Astrocyte of the cerebellum (primary cell): ENCODE measurements at regions not wholly inside any gene's neighbourhood (a gene's known extent, or its start where the extent isn't known, plus 50 kb on each side); places are given as distances from the start of the nearest gene placed in this dataset.

Experiments
- DNase-seq: peaks from one replicate; pipeline ENCODE4 v3.0.0-alpha.2; 2011; ENCODE audit warnings: low read depth
- H3K4me3 ChIP-seq: 2 replicates; pipeline ENCODE4 v1.5.1; 2011; ENCODE audit warnings: mild to moderate bottlenecking, low read depth, low read length, moderate library complexity
- CTCF ChIP-seq: IDR thresholded peaks from 2 replicates; pipeline ENCODE4 v1.5.1; 2012; ENCODE audit warnings: low read length, low read depth, moderate library complexity, mild to moderate bottlenecking; ENCODE audit errors: missing control alignments
- in situ Hi-C: cut with HindIII; loops from 2 replicates; pipeline ENCODE4 v1.10.0; 2017; ENCODE audit warnings: low sequenced_read_pairs

DNA sequence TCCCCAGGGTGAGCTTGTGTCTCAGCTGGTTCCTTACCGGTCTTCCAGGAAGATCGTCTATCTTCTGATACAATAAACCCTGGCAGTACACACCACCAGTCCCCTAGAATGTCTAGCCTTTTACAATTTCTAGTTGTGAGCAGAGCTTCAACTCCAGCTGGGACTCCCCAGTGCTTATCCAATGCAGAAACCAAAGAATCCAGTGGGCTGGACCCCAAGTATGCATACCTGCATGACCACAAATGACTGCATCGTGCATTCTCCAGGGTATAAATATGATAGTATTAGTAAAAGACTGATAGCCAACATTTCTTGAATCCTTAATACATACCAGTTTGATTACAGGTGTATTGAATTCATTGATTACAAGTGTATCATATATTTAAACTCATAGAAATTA, 176.0 kb downstream of the SATB1 start:
- DNase-seq = peak; percentile 23
- in situ Hi-C loops = loop anchor here (10.0 kb wide), 1 partner anchor 56 kb away; no protein-coding TSS in a partner anchor
- no peak for TF ChIP-seq CTCF
- no peak overlapping the region for H3K4me3 ChIP-seq

DNA sequence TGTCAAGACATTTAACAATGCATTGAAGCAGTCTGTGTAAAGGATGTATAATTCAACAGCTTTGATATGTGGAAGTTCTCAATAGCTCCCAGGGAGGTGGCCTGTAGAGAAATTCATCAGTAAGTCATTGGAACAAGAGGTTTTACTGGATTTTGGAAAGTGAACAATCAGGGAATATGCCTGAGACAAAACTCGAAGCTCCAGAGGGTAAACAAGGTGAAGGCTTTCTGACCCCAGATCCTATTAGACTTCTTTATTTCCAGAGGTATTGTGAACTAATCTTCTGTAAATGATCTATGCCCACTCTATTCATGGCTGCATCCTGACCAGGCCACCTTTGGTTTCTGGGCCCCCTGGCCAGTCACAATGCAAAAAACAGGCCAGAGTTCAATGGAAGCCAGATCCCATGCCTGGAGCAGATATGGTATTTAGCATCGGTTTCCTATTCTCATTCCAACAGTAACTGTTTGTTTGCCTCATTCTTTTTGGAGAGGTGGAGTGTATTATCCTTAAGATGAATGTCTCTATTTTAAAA, 177.3 kb downstream of the SATB1 start:
- DNase-seq = no peak
- TF ChIP-seq CTCF = no peak
- in situ Hi-C loops = loop anchor here (10.0 kb wide), 1 partner anchor 57 kb away; no protein-coding TSS in a partner anchor
- H3K4me3 ChIP-seq = no peak overlapping the region

GRCh38 chr3:18247139-18247695, 177.9 kb downstream of the SATB1 start:
- DNase-seq = peak; percentile 13
- no peak for TF ChIP-seq CTCF
- no peak overlapping the region for H3K4me3 ChIP-seq
- in situ Hi-C loops = loop anchor here (10.0 kb wide), 1 partner anchor 58 kb away; no protein-coding TSS in a partner anchor

DNA sequence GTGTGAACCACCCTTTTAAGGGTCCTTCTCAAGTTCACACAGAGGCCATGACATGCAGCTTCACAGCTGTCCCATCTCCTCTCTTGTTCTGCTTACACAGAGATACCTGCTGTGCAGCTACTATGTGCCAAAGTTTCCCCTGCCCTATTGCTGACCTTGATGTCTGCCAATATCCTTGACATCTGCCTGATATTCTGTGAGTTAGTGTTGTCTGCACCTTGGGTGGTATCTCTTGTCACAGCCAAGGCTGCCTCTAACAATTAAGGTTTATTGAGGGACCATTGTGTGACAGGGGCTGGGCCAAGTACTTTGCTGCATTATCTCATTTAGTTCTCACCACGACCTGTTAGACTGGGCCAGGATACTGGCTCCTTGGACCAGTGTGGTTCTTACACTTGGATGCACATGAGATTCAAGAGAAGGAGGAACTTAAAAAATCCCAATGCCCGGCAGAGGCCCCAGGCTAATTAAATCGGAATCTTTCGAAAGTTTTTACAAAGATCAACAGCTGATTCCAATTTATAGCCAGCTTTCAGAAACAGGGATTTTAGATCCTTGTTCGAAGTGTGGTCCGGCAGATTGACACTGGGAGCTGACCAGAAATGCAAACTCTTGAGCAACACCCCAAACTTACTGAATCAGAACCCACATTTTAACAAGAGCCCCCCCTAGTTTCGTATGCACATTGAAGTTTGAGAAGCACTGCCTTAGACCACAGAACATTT, 178.6 kb downstream of the SATB1 start:
- TF ChIP-seq CTCF = no peak

GRCh38 chr3:18245721-18246120, 179.4 kb downstream of the SATB1 start:
- no peak for DNase-seq
- no peak overlapping the region for H3K4me3 ChIP-seq
- no peak for TF ChIP-seq CTCF
- in situ Hi-C loops = loop anchor here (10.0 kb wide), 1 partner anchor 59 kb away; no protein-coding TSS in a partner anchor

More for the DNA sequence above, 178.6 kb downstream of the SATB1 start:
- DNase-seq = no peak
- in situ Hi-C loops = loop anchor here (10.0 kb wide), 1 partner anchor 58 kb away; no protein-coding TSS in a partner anchor
- H3K4me3 ChIP-seq = no peak overlapping the region

DNA sequence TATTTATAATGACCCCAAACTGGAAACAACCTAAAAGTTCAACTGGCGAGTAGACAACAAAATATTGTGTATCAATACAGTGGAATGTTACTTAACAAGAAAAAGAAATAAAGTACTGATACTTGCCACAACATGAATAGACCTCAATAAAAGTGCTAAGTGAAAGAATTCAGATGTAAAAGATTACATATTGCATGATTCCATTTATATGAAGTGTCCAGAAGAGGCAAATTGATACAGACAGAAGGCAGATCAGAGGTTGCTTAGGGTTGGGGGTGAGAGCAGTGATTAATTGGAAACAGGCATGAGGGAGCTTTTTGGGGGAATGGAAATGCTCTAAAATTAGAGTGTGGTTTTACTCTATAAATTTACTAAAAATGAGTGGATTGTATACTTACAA, 183.3 kb downstream of the SATB1 start:
- H3K4me3 ChIP-seq = no peak overlapping the region
- no peak for DNase-seq
- in situ Hi-C loops = loop anchor here (10.0 kb wide), 1 partner anchor 63 kb away; no protein-coding TSS in a partner anchor
- TF ChIP-seq CTCF = no peak
